SK-N-SH (cell line): ENCODE measurements at regions not wholly inside any gene's neighbourhood (a gene's known extent, or its start where the extent isn't known, plus 50 kb on each side); places are given as distances from the start of the nearest gene placed in this dataset.

Experiments
- CTCF ChIA-PET: fragments of 300-600, 350-600 bp; formaldehyde crosslinking; extraction: SDS; loops from one replicate; lab custom pipeline; 2021; lab: Yijun Ruan, JAX
- POLR2A ChIA-PET: fragments of 350-600 bp; sonication (Branson Sonifier 250); formaldehyde crosslinking; extraction: SDS; loops from one replicate; lab custom pipeline; 2020; ENCODE audit warnings: antibody characterized with exemption, inconsistent platforms; lab: Yijun Ruan, JAX
- DNase-seq: peaks from one replicate; pipeline ENCODE4 v3.0.0; 2012
- H2AFZ ChIP-seq: fragments of 200-600 bp; sonication (generic); 2 replicates; pipeline ENCODE4 v1.8.1; 2016; ENCODE audit warnings: antibody characterized with exemption, mild to moderate bottlenecking, low read depth
- H3F3A ChIP-seq: fragments of 200-600 bp; sonication (generic); replicated peaks from 2 replicates; pipeline ENCODE3; 2016; ENCODE audit warnings: antibody characterized with exemption, mild to moderate bottlenecking; ENCODE audit not compliant: insufficient read depth
- H3K27ac ChIP-seq, 2 experiments: fragments of 200-500 bp in 1 of 2; fragments of 200-600 bp in 1 of 2; sonication (Bioruptor generic) in 1 of 2; sonication (generic), shearing (Covaris generic) in 1 of 2; 2 replicates each; pipeline versions ENCODE4 v1.5.1 to v1.6.1; 2014 to 2016; ENCODE audit warnings: low read depth in 2 of 2, inconsistent platforms in 1 of 2, low read length in 1 of 2, mild to moderate bottlenecking in 1 of 2, mixed read lengths in 1 of 2
- H3K27me3 ChIP-seq: fragments of 200-600 bp; sonication (generic), shearing (Covaris generic); 2 replicates; pipeline ENCODE4 v1.6.1; 2016; ENCODE audit warnings: mixed run types; ENCODE audit not compliant: insufficient read depth
- H3K36me3 ChIP-seq, 2 experiments: fragments of 200-500 bp in 1 of 2; fragments of 200-600 bp in 1 of 2; sonication (Bioruptor generic) in 1 of 2; sonication (generic) in 1 of 2; replicated peaks in 1 of 2; 2 replicates each; pipeline versions ENCODE3 to v1.5.1; 2014 to 2016; ENCODE audit warnings: low read length in 1 of 2, mild to moderate bottlenecking in 1 of 2; ENCODE audit not compliant: insufficient read depth in 2 of 2, control insufficient read depth in 1 of 2
- H3K4me1 ChIP-seq, 2 experiments: fragments of 200-500 bp in 1 of 2; fragments of 200-600 bp in 1 of 2; sonication (Bioruptor generic) in 1 of 2; sonication (generic), shearing (Covaris generic) in 1 of 2; 2 replicates each; pipeline versions ENCODE4 v1.5.1 to v1.6.1; 2014 to 2016; ENCODE audit warnings: low read depth in 1 of 2, low read length in 1 of 2, mixed run types in 1 of 2; ENCODE audit not compliant: insufficient read depth in 2 of 2, control insufficient read depth in 1 of 2
- H3K4me2 ChIP-seq: fragments of 200-600 bp; sonication (generic), shearing (Covaris generic); 2 replicates; pipeline ENCODE4 v1.6.1; 2017; ENCODE audit warnings: mixed run types
- H3K4me3 ChIP-seq, 2 experiments: fragments of 200-500 bp in 1 of 2; fragments of 200-600 bp in 1 of 2; sonication (Bioruptor generic) in 1 of 2; sonication (generic), shearing (Covaris generic) in 1 of 2; 2 replicates each; pipeline versions ENCODE4 v1.5.1 to v1.8.1; 2014 to 2016; ENCODE audit warnings: low read depth in 2 of 2, inconsistent platforms in 1 of 2, low read length in 1 of 2, mild to moderate bottlenecking in 1 of 2, mixed read lengths in 1 of 2, moderate library complexity in 1 of 2
- H3K79me2 ChIP-seq: fragments of 200-600 bp; sonication (generic); 2 replicates; pipeline ENCODE4 v1.8.1; 2017; ENCODE audit warnings: mild to moderate bottlenecking; ENCODE audit not compliant: insufficient read depth
- H3K9ac ChIP-seq: fragments of 200-600 bp; sonication (generic); 2 replicates; pipeline ENCODE4 v1.6.1; 2017; ENCODE audit warnings: mixed run types
- H3K9me2 ChIP-seq: fragments of 200-600 bp; sonication (generic); 2 replicates; pipeline ENCODE4 v1.6.1; 2017; ENCODE audit warnings: mixed run types
- H3K9me3 ChIP-seq: fragments of 200-600 bp; sonication (generic); 2 replicates; pipeline ENCODE4 v1.6.1; 2017; ENCODE audit warnings: mixed run types, mild to moderate bottlenecking, moderate library complexity
- H4K20me1 ChIP-seq: fragments of 200-600 bp; sonication (generic); 2 replicates; pipeline ENCODE4 v1.6.1; 2017; ENCODE audit warnings: mild to moderate bottlenecking, mixed run types; ENCODE audit not compliant: insufficient read depth
- CHD2 ChIP-seq: fragments of 150-350 bp; IDR thresholded peaks from 2 replicates; pipeline ENCODE4 v1.6.1; 2018; ENCODE audit warnings: low read length; ENCODE audit not compliant: partially characterized antibody
- ELF1 ChIP-seq: IDR thresholded peaks from 2 replicates; pipeline ENCODE4 v1.4.0; 2012
- EP300 ChIP-seq, 2 experiments: IDR thresholded peaks; 2 replicates each; pipeline versions ENCODE4 v1.4.0 to v1.6.1; 2012; ENCODE audit warnings: borderline replicate concordance in 1 of 2, low read depth in 1 of 2, low read length in 1 of 2
- IRF3 ChIP-seq: fragments of 150-350 bp; IDR thresholded peaks from 2 replicates; pipeline ENCODE4 v1.6.1; 2016; ENCODE audit warnings: mild to moderate bottlenecking, low read depth, low read length
- REST ChIP-seq: IDR thresholded peaks from 2 replicates; pipeline ENCODE4 v1.6.1; 2012; ENCODE audit warnings: mild to moderate bottlenecking, low read depth, low read length, moderate library complexity
- WGBS: methylation state at CpG from one replicate; pipeline ENCODE4 v1.1.6; 2017; ENCODE audit warnings: low lambda C conversion rate; 5-methylcytosine and 5-hydroxymethylcytosine counted together

- TF ChIP-seq IRF3 = no peak
Measured at GRCh38 chr20:37638527-37638926, 55.3 kb upstream of the CTNNBL1 start (continued).

- 68% methylated on average over 9 of the region's 12 CpGs for WGBS
- Histone ChIP-seq H3K4me3 (no peak overlapping the region), H3K9ac (no peak overlapping the region), H3K9me2 (no peaks in the 10 kb centered on the region), H3K4me2 (no peak overlapping the region), H3K27ac (no peak overlapping the region), H3K4me1 (peaks cover 0 to 10% of the 10 kb centered on the region in 2 experiments; a peak in 2 of 4 replicates), H4K20me1 (no peaks in the 10 kb centered on the region), H3K27me3 (no peaks in the 10 kb centered on the region), H3K36me3 (no peaks in the 10 kb centered on the region), H2AFZ (no peak overlapping the region), H3K9me3 (0 out of 2 replicates have a peak, but pooled peaks cover 4% of the 10 kb centered on the region), H3K79me2 (no peaks in the 10 kb centered on the region), H3F3A (no peaks in the 10 kb centered on the region)
- no peak for DNase-seq
- ChIA-PET CTCF (interaction anchor here (0.7 to 4.4 kb wide), 4 partner anchors 9 to 117 kb away, joined by 3 to 15 read pairs (median 4); no protein-coding TSS in a partner anchor), POLR2A (no interaction called here)
- TF ChIP-seq IRF3 = no peak
- TF ChIP-seq REST = no peak
Measured at GRCh38 chr20:37636977-37637376, 56.9 kb upstream of the CTNNBL1 start.

- H3K4me2 ChIP-seq = no peak overlapping the region
- no peak for DNase-seq
- no peaks in the 10 kb centered on the region for H3K79me2 ChIP-seq
- peaks cover 0 to 7% of the 10 kb centered on the region in 2 experiments; a peak in 2 of 4 replicates for H3K4me1 ChIP-seq
- H3F3A ChIP-seq = no peaks in the 10 kb centered on the region
- POLR2A ChIA-PET = no interaction called here
- TF ChIP-seq ELF1 = no peak
- TF ChIP-seq EP300 (IDR thresholded peaks at IDR 0.05; ENCODE audit: borderline replicate concordance in 1 of 2, low read depth in 1 of 2, low read length in 1 of 2) = no peak
- TF ChIP-seq CHD2 = no peak
- TF ChIP-seq, all 33 proteins: peak for 0
- Histone ChIP-seq H3K36me3 (no peaks in the 10 kb centered on the region), H3K27ac (no peak overlapping the region), H4K20me1 (no peaks in the 10 kb centered on the region), H3K9ac (no peak overlapping the region), H3K27me3 (peaks cover 3% of the 10 kb centered on the region; the same call in 1 of the 2 replicates), H3K9me2 (no peaks in the 10 kb centered on the region), H2AFZ (no peak overlapping the region), H3K4me3 (no peak overlapping the region), H3K9me3 (0 out of 2 replicates have a peak, but pooled peaks cover 4% of the 10 kb centered on the region)
- CTCF ChIA-PET = interaction anchor here (0.7 to 4.4 kb wide), 5 partner anchors 9 to 117 kb away, joined by 3 to 15 read pairs (median 5); no protein-coding TSS in a partner anchor
- 47% methylated on average over 10 of the region's 14 CpGs for WGBS
Measured at GRCh38 chr20:37636212-37636975, 57.4 kb upstream of the CTNNBL1 start.
